HUES64 (cell line): ENCODE measurements at regions not wholly inside any gene's neighbourhood (a gene's known extent, or its start where the extent isn't known, plus 50 kb on each side); places are given as distances from the start of the nearest gene placed in this dataset.

Experiments
- H3K27ac ChIP-seq: 2 replicates; pipeline ENCODE4 v1.7.0; 2013; ENCODE audit warnings: low read depth, low read length, inconsistent platforms
- H3K27me3 ChIP-seq: 2 replicates; pipeline ENCODE4 v1.6.1; 2013; ENCODE audit warnings: mild to moderate bottlenecking, low read length; ENCODE audit not compliant: insufficient read depth
- H3K36me3 ChIP-seq: 2 replicates; pipeline ENCODE4 v1.6.1; 2013; ENCODE audit warnings: mild to moderate bottlenecking, low read length; ENCODE audit not compliant: insufficient read depth
- H3K4me1 ChIP-seq: 2 replicates; pipeline ENCODE4 v1.6.1; 2013; ENCODE audit warnings: mild to moderate bottlenecking, low read length, moderate library complexity; ENCODE audit not compliant: insufficient read depth
- H3K4me3 ChIP-seq: 2 replicates; pipeline ENCODE4 v1.5.1; 2013; ENCODE audit warnings: mild to moderate bottlenecking, low read length, moderate library complexity
- H3K9ac ChIP-seq: 2 replicates; pipeline ENCODE4 v1.6.1; 2013; ENCODE audit warnings: mild to moderate bottlenecking, low read depth, low read length
- H3K9me3 ChIP-seq: 2 replicates; pipeline ENCODE4 v1.6.1; 2013; ENCODE audit warnings: low read depth, low read length; ENCODE audit not compliant: insufficient read depth
- WGBS: fragments of 150-250, 120-280 bp; methylation state at CpG from one replicate; pipeline ENCODE4 v1.1.7; 2013; ENCODE audit warnings: missing lambda C conversion rate; 5-methylcytosine and 5-hydroxymethylcytosine counted together

DNA sequence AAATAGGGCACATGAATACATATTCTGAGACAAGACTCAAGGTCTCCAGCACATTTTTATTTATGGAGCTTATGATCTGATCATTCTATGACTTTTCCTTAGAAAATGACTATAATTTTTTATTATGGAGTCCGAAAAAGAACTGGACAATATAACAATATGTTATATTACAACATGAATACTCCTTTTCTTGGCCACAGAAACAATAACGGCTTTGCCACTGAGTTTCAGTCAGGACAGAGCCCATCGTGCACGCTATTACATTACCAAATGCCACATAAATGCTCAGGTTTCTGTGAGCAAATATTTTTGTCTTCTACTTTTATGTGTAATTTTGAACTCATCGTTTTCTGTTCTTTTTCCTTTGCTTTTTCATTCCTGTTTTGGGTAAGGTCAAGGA is 509.2 kb upstream of the ZEB2 start:
- Histone ChIP-seq H3K27ac (no peak overlapping the region), H3K9me3 (no peaks in the 10 kb centered on the region), H3K27me3 (no peaks in the 10 kb centered on the region), H3K9ac (no peak overlapping the region), H3K36me3 (no peaks in the 10 kb centered on the region), H3K4me3 (no peak overlapping the region), H3K4me1 (no peaks in the 10 kb centered on the region)
- 100% methylated on average over 3 of the region's 5 CpGs for WGBS

DNA sequence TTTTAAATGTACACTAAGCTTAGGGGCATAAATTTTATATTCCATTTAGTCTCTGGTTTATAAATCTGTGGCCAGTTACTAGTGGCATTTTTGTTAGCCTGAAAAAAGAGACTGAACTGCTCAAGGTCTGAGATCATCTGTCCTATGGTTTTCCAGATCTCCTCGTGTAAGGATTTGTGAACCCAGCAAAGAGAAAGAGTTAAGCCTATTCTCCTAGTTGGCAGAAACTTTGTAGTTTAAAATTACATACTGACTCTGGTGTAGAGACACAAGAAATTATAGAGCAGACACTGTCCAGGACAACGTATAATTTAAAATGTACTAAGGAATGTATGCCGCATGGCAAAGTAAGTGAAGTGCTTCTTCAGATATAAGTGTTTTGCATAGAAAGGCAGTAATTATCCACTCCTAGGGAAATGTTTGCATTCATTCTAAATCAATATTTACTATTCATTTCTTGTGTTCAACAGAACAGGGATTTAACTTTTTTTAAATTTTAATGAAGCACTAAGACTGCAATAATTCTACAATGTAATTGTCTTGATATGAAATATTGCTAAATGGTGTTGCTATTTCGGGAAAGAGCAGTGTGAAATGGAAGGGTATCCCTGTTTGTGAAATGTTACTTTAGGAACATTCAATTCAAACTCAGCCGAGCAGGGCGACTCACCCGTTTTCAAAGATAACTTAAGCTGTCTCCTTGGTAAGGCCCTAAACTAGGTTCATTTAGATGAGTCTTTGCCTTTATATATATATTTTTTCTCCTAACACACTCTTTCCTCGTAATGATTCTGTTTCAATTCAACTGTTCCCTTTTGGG is 508.4 kb upstream of the ZEB2 start:
- no peaks in the 10 kb centered on the region for H3K9me3 ChIP-seq
- no peak overlapping the region for H3K27ac ChIP-seq
- WGBS = 95% methylated on average over 7 of the region's 8 CpGs
- no peaks in the 10 kb centered on the region for H3K36me3 ChIP-seq
- H3K9ac ChIP-seq = no peak overlapping the region
- H3K27me3 ChIP-seq = no peaks in the 10 kb centered on the region
- no peaks in the 10 kb centered on the region for H3K4me1 ChIP-seq
- H3K4me3 ChIP-seq = no peak overlapping the region

DNA sequence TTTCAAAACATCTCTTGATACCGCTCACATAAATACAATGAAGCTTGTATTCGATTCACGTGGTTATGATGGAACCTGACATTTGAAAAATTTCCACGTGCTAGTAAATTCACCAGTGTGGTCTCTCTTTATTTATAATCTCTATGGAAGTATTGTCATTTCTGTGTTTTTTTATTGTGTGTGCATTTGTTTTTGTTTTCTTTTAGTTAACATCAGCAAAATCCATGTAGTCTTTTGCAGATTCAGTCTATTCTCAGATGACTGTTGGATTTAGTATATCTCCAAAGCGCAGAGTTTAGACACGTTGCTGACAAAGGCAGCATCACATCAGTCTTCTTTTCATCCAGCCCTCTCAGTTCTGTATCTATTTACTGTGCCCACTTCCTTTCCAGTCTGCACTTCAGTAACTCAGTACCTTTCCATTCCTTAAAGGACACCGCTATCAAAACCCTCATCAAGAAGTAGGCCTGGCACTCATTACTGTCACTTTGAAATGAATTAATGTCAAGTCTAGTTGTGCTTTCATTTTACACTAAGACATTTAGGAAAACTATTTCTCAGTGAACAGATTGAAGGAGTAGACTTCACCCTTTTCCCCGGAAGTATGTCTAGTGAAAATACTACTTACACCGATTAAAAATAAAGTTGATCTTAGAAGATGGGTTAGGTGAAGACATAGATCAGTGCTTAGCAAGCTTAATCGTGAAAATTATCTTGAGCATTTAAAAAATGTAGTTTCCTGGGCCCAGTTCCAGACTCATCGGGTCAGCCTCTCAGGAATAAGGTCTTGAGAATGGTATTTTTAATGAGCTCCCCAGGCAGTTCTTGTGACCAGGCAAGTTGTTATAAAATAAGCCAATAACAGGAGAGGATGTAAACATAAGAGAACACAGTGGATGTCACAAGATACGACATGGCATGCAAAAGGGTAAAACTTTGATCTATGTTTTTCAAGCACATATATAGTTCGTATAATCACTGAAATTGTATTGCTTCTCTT is 506.8 kb upstream of the ZEB2 start:
- H3K27ac ChIP-seq = no peak overlapping the region

DNA sequence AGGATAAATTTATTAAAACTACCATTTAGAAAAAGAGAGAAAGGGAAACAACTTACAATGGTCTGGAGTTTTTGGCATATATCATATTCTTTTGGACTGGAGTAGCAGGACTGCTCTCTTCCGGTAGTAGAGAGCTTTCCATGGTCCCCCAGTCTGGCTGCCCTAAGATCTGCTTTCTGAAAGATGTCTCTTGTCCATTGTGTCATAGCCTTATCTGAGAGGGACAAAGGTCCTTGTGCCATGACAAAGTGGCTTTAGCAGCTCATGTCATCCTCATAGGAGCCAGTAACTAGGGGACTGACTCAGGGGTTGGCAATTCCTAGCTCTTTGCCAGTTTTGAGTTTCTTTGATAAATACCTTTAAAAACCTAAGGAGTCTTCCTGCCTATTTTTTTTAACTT is 505.5 kb upstream of the ZEB2 start:
- no peaks in the 10 kb centered on the region for H3K9me3 ChIP-seq
- H3K36me3 ChIP-seq = no peaks in the 10 kb centered on the region
- WGBS = 86% methylated on average over 1 of the region's 1 CpG
- H3K27me3 ChIP-seq = no peaks in the 10 kb centered on the region
- peaks cover 7% of the 10 kb centered on the region; the same call in 1 of the 2 replicates for H3K4me1 ChIP-seq
- H3K4me3 ChIP-seq = no peak overlapping the region
- H3K9ac ChIP-seq = no peak overlapping the region
- H3K27ac ChIP-seq = no peak overlapping the region

More for the DNA sequence above, 506.8 kb upstream of the ZEB2 start:
- 96% methylated on average over 13 of the region's 13 CpGs for WGBS
- Histone ChIP-seq H3K4me1 (peaks cover 7% of the 10 kb centered on the region; the same call in 1 of the 2 replicates), H3K27me3 (no peaks in the 10 kb centered on the region), H3K4me3 (no peak overlapping the region), H3K9ac (no peak overlapping the region), H3K9me3 (no peaks in the 10 kb centered on the region), H3K36me3 (no peaks in the 10 kb centered on the region)

DNA sequence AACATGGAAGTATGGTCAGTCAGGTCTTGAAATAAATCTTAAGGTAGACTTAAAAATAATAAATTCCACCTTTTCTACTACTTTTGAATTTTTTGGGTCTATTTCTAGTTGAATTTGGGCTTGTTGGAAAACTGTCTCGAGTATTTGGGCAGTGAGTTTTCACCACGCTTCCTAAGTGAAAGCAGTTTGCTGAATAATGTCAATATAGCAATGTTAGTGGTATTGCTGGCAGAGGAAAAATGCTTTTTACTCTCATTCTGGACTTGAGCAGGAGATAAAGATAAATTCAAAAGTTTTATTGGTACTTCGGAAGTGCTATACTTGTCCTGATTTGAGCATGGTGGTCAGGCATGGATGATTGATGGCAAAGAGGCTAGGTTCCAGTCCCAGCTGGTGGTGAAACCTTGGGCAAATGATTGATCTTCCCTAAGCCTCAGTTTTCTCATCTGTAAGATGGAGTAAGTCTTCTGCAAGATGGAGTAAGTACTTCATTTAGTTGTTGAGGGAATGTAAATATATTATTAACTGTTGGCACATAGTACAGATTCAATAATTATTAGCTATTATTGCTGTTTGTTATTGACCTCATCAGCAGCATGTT is 503.5 kb upstream of the ZEB2 start:
- Histone ChIP-seq H3K9me3 (no peaks in the 10 kb centered on the region), H3K27ac (no peak overlapping the region; the same call in 1 of the 2 replicates), H3K4me3 (no peak overlapping the region), H3K27me3 (no peaks in the 10 kb centered on the region), H3K4me1 (peaks cover 7% of the 10 kb centered on the region), H3K36me3 (no peaks in the 10 kb centered on the region), H3K9ac (no peak overlapping the region)
- WGBS = 92% methylated on average over 3 of the region's 3 CpGs

DNA sequence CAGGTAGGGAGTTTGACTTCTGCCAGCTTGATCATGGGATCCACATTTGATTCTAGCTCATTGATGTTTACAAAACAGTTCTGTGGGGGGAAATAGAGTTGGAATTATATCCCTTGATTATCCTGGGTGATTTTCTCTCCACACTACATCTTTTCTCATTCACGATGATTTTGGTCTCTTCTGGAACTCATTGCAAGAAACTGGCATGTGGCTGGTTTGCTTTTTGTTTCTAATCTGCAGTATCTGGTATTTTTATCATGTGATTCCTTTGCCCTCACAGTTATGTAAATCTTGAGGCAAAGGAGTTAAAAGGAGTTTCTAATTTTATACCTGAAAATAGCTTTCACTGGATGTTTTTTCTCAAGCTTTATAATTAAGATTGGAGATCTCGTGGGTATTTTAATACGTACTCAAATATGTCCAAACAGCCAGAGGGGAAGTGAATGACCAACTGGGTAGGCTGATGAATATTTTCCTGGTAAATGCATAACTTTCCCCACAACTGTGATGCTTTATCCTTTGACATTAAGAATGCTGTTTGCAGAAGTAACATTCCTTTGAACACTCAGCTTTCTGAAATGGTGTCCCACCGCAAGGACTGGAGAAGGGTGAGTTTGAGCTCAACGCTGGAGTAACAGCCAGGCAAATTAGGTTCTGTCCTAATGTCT is 502.9 kb upstream of the ZEB2 start:
- Histone ChIP-seq H3K4me1 (peaks cover 7% of the 10 kb centered on the region), H3K9me3 (no peaks in the 10 kb centered on the region), H3K9ac (no peak overlapping the region), H3K27ac (no peak overlapping the region; the same call in 1 of the 2 replicates), H3K27me3 (no peaks in the 10 kb centered on the region), H3K4me3 (no peak overlapping the region), H3K36me3 (no peaks in the 10 kb centered on the region)
- 95% methylated on average over 5 of the region's 5 CpGs for WGBS

DNA sequence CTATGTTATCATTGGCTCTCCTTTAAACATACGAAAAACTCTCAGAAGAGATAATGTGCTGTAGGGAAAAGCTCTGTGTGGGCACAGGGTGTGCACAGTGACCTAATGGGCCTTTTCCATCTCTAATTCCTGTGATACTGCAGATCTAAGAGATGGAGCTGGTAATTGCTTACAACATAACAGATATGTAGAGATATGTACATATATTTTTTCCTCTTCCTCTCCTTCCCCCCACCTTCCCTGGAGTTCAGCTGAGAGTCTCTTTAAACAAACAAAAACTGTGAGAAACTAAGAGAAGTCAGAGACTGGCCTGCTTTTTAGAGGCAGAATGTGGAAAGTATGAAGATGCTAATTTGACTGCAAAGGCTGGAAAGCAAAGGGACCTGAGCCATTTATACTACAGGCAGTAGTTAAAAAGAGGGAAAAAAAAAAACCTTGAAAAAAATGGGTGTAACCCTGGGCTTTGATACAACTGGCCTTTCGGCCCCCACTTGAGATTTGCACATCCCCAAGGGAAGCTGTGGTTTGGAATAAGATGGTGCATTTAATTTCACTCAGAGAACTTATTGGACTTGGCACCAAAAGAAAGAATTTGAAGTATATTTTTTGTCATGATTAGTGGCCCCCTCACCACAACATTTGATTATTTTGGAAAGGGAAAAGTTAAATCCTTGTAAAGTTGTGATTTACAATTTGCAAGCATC is 502.2 kb upstream of the ZEB2 start:
- peaks cover 7% of the 10 kb centered on the region for H3K4me1 ChIP-seq
- whole genome bisulfite sequencing = 97% methylated on average over 2 of the region's 2 CpGs
- H3K9me3 ChIP-seq = no peaks in the 10 kb centered on the region
- H3K9ac ChIP-seq = no peak overlapping the region
- no peak overlapping the region for H3K27ac ChIP-seq
- H3K36me3 ChIP-seq = no peaks in the 10 kb centered on the region
- no peaks in the 10 kb centered on the region for H3K27me3 ChIP-seq
- no peak overlapping the region for H3K4me3 ChIP-seq

DNA sequence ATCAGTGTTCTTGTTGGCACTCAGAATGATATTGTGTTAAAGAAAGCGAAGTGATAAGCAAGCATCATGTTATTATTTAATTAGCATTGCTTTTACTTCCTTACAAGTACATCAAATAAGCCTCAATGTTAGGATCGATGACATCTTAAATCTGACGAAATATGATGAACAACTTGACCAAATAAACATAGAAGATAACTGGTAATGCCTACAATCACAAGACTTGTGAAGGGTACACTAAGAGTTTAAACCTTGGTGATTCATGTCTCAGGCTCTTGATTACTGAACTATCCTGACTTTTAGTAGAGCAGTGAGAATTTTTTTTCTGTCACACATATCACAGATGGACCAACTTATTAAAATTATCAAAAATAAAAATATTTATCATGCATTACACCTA is 500.8 kb upstream of the ZEB2 start:
- peaks cover 7% of the 10 kb centered on the region for H3K4me1 ChIP-seq
- H3K36me3 ChIP-seq = no peaks in the 10 kb centered on the region
- no peaks in the 10 kb centered on the region for H3K9me3 ChIP-seq
- H3K9ac ChIP-seq = no peak overlapping the region
- WGBS = 97% methylated on average over 2 of the region's 3 CpGs
- no peak overlapping the region for H3K4me3 ChIP-seq
- H3K27ac ChIP-seq = no peak overlapping the region
- H3K27me3 ChIP-seq = no peaks in the 10 kb centered on the region

DNA sequence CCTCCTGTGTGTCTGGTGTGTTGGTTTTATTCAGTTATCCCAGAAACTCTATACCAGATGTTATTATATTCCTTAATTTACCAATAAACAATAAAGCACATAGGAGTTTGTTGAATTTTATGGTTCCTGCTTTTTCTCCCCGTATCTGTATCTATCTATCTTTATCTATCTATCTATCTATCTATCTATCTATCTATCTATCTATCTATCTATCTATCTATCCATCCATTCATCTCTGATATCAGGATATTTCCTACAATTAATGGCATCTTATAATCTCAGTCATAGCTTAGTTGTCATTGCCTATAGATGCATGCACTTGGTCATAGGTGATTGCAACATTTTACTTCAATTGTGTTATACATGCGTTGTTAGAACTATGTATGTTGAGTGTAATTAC is 500.2 kb upstream of the ZEB2 start:
- Histone ChIP-seq H3K36me3 (no peaks in the 10 kb centered on the region), H3K9me3 (no peaks in the 10 kb centered on the region), H3K27ac (no peak overlapping the region), H3K4me3 (no peak overlapping the region), H3K27me3 (no peaks in the 10 kb centered on the region), H3K4me1 (peaks cover 7% of the 10 kb centered on the region), H3K9ac (no peak overlapping the region)
- 100% methylated on average over 1 of the region's 2 CpGs for WGBS

DNA sequence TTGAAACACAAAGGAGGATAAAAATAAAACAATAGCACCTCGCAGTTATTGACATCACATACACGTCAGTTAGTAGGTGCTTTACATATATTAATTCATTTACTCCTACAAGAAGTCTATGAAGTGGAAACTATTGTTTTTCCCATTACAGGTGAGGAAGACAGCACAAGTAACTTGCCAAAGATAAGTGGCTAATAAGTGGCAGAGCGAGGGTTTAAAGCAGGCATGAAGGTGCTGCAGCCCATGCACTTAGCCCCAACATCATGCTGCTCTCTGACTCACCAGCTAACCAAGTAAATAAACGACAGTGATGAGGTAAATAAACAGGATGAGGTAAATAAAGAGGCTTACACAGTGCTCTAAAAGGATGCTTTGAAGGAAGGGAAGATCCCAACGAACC is 498.6 kb upstream of the ZEB2 start:
- Histone ChIP-seq H3K4me3 (no peak overlapping the region), H3K4me1 (peaks cover 7% of the 10 kb centered on the region), H3K9ac (no peak overlapping the region), H3K27me3 (no peaks in the 10 kb centered on the region), H3K36me3 (no peaks in the 10 kb centered on the region), H3K27ac (no peak overlapping the region), H3K9me3 (no peaks in the 10 kb centered on the region)
- whole genome bisulfite sequencing = 65% methylated on average over 3 of the region's 5 CpGs
